ENCODE measurements at regions not wholly inside any gene's neighbourhood (a gene's known extent, or its start where the extent isn't known, plus 50 kb on each side); places are given as distances from the start of the nearest gene placed in this dataset.
"Not testable (repeated sequence)": the region's sequence is repeated elsewhere in the genome, so short reads cannot be mapped to it uniquely, and the experiment has no call there.

- POLR2A ChIA-PET = no interaction called here
- TF ChIP-seq FOXA1 (IDR thresholded peaks at IDR 0.05) (no peak), ELF4 (IDR thresholded peaks at IDR 0.05) (no peak)
- DNase-seq (ENCODE audit: extremely low spot score) = no peak
- CTCF ChIA-PET = no interaction called here
Observed at GRCh38 chr17:31787857-31788570, 71.0 kb downstream of the COPRS start.

DNA sequence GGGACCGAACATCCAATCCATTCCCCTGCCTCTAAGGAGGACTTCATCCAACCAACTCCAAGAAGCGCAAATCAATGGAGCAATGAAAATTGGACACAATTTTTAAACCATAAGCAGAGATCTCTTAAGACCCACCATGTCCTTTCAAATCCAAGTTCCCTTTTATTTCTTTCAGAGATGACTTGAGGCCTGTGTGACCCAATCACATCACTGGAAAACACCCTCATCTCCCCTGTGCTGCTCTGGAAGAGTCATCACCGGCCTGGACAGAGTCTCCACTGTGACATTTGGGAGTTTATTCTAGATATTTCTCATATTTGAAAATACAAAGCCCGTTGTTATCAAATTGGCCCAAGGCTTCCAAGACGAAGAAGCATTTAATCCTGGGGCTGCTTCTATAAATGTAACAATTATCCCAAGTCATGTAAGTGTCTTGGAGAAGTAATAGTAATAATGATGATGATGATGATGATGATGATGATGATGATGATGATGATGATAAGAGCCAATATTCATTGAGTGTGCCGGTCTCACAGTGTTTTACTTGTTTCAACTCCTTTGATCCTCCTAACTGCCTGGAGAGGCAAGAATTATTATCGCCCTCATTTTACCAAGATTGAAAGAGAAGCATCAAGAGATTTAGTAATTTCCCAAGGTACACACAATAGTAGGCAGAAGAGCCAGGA, 72.1 kb downstream of the COPRS start:
- no peak for TF ChIP-seq FOXA1 (IDR thresholded peaks at IDR 0.05)
- no peak for TF ChIP-seq TARDBP (IDR thresholded peaks at IDR 0.05)
- TF ChIP-seq LEF1 (IDR thresholded peaks at IDR 0.05; ENCODE audit: borderline replicate concordance) = no peak
- no peak for TF ChIP-seq SUZ12 (IDR thresholded peaks at IDR 0.05)
- TF ChIP-seq CTBP1 (IDR thresholded peaks at IDR 0.05; ENCODE audit: borderline replicate concordance) = no peak
- TF ChIP-seq NFRKB (IDR thresholded peaks at IDR 0.05) = no peak
- TF ChIP-seq ELF4 (IDR thresholded peaks at IDR 0.05) = no peak
- TF ChIP-seq BHLHE40 (IDR thresholded peaks at IDR 0.05; ENCODE audit: borderline replicate concordance) = no peak
- TF ChIP-seq FOXK2 (IDR thresholded peaks at IDR 0.05) = no peak
- CTCF ChIA-PET = no interaction called here
- POLR2A ChIA-PET = no interaction called here
- DNase-seq (ENCODE audit: extremely low spot score) = no peak

DNA sequence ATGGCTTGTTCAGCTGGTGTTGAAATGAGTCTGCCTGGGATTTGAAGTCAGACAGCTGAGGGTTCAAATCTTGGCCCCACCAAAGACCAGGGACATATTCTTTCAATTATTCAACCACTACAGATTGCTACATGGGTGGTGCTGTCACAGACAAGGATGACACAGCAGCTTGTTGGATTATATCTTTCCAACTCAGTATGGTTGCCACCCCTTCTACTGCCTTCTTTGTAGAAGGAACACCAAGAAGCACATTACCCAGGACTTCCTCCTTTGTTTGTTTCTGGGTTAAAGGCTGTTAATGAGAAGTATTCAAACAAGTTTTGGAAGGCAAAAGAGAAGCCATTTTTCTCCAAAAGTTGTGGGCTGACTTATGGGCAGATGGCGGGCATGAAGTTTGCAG, 78.6 kb downstream of the COPRS start:
- TF ChIP-seq FOXA1 (IDR thresholded peaks at IDR 0.05) (no peak), LEF1 (IDR thresholded peaks at IDR 0.05; ENCODE audit: borderline replicate concordance) (no peak), ARNT (IDR thresholded peaks at IDR 0.05) (no peak), PKNOX1 (IDR thresholded peaks at IDR 0.05) (no peak), SUZ12 (IDR thresholded peaks at IDR 0.05) (no peak), ELF4 (IDR thresholded peaks at IDR 0.05) (no peak)
- ChIA-PET POLR2A (no interaction called here), CTCF (no interaction called here)
- DNase-seq (ENCODE audit: extremely low spot score) = no peak

GRCh38 chr17:31778523-31778922, 80.5 kb downstream of the COPRS start:
- TF ChIP-seq NFRKB (IDR thresholded peaks at IDR 0.05) = no peak
- no peak for TF ChIP-seq HDGF (IDR thresholded peaks at IDR 0.05; ENCODE audit: borderline replicate concordance)
- no peak for TF ChIP-seq SP1 (IDR thresholded peaks at IDR 0.05)
- TF ChIP-seq PKNOX1 (IDR thresholded peaks at IDR 0.05) = no peak
- no peak for TF ChIP-seq FOXK2 (IDR thresholded peaks at IDR 0.05)
- TF ChIP-seq ELF4 (IDR thresholded peaks at IDR 0.05) = no peak
- no peak for TF ChIP-seq L3MBTL2 (conservative IDR thresholded peaks at IDR 0.05)
- no peak for TF ChIP-seq FOXA1 (IDR thresholded peaks at IDR 0.05)
- no peak for TF ChIP-seq TARDBP (IDR thresholded peaks at IDR 0.05)
- no peak for TF ChIP-seq SUZ12 (IDR thresholded peaks at IDR 0.05)
- TF ChIP-seq LEF1 (IDR thresholded peaks at IDR 0.05; ENCODE audit: borderline replicate concordance) = no peak
- TF ChIP-seq ARNT (IDR thresholded peaks at IDR 0.05) = no peak
- no peak for TF ChIP-seq ZNF384 (IDR thresholded peaks at IDR 0.05)
- TF ChIP-seq FOXM1 (IDR thresholded peaks at IDR 0.05; ENCODE audit: borderline replicate concordance) = no peak
- no peak for DNase-seq (ENCODE audit: extremely low spot score)
- POLR2A ChIA-PET = no interaction called here
- CTCF ChIA-PET = no interaction called here

DNA sequence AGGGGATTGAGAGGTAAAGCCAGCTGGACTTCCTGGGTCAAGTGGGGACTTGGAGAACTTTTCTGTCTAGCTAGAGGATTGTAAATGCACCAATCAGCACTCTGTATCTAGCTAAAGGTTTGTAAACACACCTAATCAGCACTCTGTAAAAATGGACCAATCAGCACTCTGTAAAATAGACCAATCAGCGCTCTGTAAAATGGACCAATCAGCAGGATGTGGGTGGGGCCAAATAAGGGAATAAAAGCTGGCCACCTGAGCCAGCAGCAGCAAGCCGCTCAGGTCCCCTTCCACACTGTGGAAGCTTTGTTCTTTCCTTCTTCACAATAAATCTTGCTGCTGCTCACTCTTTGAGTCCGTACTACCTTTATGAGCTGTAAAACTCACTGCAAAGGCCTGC, 87.7 kb downstream of the COPRS start:
- POLR2A ChIA-PET; DNase-seq (ENCODE audit: extremely low spot score): not testable (repeated sequence)
- CTCF ChIA-PET = interaction anchor here (0.8 kb wide), 1 partner anchor 64 kb away, joined by 3 read pairs; no protein-coding TSS in a partner anchor

DNA sequence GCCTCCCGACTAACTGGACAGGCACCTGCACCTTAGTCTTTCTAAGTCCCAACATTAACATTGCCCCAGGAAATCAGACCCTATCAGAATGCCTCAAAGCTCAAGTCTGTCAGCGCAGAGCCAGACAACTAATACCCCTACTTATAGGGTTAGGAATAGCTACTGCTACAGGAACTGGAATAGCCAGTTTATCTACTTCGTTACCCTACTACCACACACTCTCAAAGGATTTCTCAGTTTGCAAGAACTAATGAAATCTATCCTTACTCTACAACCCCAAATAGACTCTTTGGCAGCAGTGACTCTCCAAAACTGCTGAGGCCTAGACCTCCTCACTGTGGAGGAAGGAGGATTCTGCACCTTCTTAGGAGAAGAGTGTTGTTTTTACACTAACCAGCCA, 88.5 kb downstream of the COPRS start:
- POLR2A ChIA-PET; DNase-seq (ENCODE audit: extremely low spot score); CTCF ChIA-PET: not testable (repeated sequence)

GRCh38 chr17:31761836-31762510, 97.1 kb downstream of the COPRS start:
- DNase-seq (ENCODE audit: extremely low spot score); CTCF ChIA-PET: not testable (repeated sequence)
- POLR2A ChIA-PET = interaction anchor here (0.7 kb wide), 1 partner anchor 79 kb away, joined by 3 read pairs; no protein-coding TSS in a partner anchor

DNA sequence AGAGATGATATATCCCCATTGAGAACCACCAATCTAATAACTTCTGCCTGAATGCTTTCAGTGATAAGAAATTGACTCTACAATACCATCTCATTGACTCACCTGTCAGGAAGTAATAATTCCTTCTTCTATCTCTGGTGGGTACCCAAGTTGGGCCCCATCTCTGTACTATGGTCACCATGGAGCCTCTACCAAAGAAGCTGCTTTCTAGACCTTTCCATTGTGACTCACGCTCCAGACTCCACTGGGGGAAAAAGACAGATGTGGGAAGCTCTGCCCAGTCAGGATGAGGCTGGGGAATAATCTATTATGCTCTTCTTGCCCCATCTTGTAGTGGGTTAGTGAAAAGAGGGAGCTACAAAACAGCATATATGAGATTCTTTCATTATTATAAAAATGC, 100.4 kb downstream of the COPRS start:
- CTCF ChIA-PET = no interaction called here
- TF ChIP-seq FOXA1 (IDR thresholded peaks at IDR 0.05) (no peak), CTBP1 (IDR thresholded peaks at IDR 0.05; ENCODE audit: borderline replicate concordance) (no peak), PKNOX1 (IDR thresholded peaks at IDR 0.05) (no peak), LEF1 (IDR thresholded peaks at IDR 0.05; ENCODE audit: borderline replicate concordance) (no peak)
- POLR2A ChIA-PET = no interaction called here
- no peak for DNase-seq (ENCODE audit: extremely low spot score)

Measured in HEK293T (cell line).